Activated T-cell treated with anti-CD3 and anti-CD28 coated beads, Interleukin-2, amount 50 U/mL, for 24 hours (primary cell): ENCODE measurements at regions not wholly inside any gene's neighbourhood (a gene's known extent, or its start where the extent isn't known, plus 50 kb on each side); places are given as distances from the start of the nearest gene placed in this dataset.
"Not testable (repeated sequence)": the region's sequence is repeated elsewhere in the genome, so short reads cannot be mapped to it uniquely, and the experiment has no call there.

ENCODE experiments used
- DNase-seq: peaks from one replicate; pipeline ENCODE4 v3.0.0-alpha.2; 2020
- H3K27ac Mint-ChIP-seq: 2 replicates; pipeline ENCODE4 v1.8.0; 2020; ENCODE audit warnings: mild to moderate bottlenecking, mixed read lengths
- H3K27me3 Mint-ChIP-seq: 2 replicates; pipeline ENCODE4 v1.8.0; 2020; ENCODE audit warnings: mixed read lengths
- H3K36me3 Mint-ChIP-seq: 2 replicates; pipeline ENCODE4 v1.8.0; 2020; ENCODE audit warnings: low read depth, mixed read lengths
- H3K4me1 Mint-ChIP-seq: 2 replicates; pipeline ENCODE4 v1.8.0; 2020; ENCODE audit warnings: low read depth, mixed read lengths
- H3K4me3 Mint-ChIP-seq: 2 replicates; pipeline ENCODE4 v1.8.0; 2020; ENCODE audit warnings: mild to moderate bottlenecking, moderate library complexity, mixed read lengths
- H3K9me3 Mint-ChIP-seq: 2 replicates; pipeline ENCODE4 v1.8.0; 2020; ENCODE audit warnings: mixed read lengths

GRCh38 chr5:116998024-116998423, 423.4 kb upstream of the SEMA6A start:
- H3K9me3 Mint-ChIP-seq, result peaks cover 9% of the 10 kb centered on the region
- H3K4me1 Mint-ChIP-seq, result no peaks in the 10 kb centered on the region
- no peak for DNase-seq
- H3K4me3 Mint-ChIP-seq, result no peak overlapping the region
- H3K27me3 Mint-ChIP-seq, result no peaks in the 10 kb centered on the region
- no peak overlapping the region for H3K27ac Mint-ChIP-seq
- H3K36me3 Mint-ChIP-seq, result no peaks in the 10 kb centered on the region

- H3K4me1 Mint-ChIP-seq, result no peaks in the 10 kb centered on the region
- H3K27me3 Mint-ChIP-seq, result no peaks in the 10 kb centered on the region
- no peaks in the 10 kb centered on the region for H3K36me3 Mint-ChIP-seq
- H3K4me3 Mint-ChIP-seq, result no peak overlapping the region
- no peak overlapping the region for H3K27ac Mint-ChIP-seq
- peaks cover 2% of the 10 kb centered on the region for H3K9me3 Mint-ChIP-seq
- no peak for DNase-seq
Measured at GRCh38 chr5:116992681-116993080, 418.1 kb upstream of the SEMA6A start.

GRCh38 chr5:116989995-116990394, 415.4 kb upstream of the SEMA6A start:
- Mint-ChIP-seq H3K4me1 (no peaks in the 10 kb centered on the region), H3K27ac (no peak overlapping the region), H3K9me3 (peaks cover 2% of the 10 kb centered on the region), H3K36me3 (no peaks in the 10 kb centered on the region), H3K4me3 (no peak overlapping the region), H3K27me3 (no peaks in the 10 kb centered on the region)
- no peak for DNase-seq

GRCh38 chr5:116982035-116982434, 407.4 kb upstream of the SEMA6A start:
- Mint-ChIP-seq H3K9me3 (peaks cover 2% of the 10 kb centered on the region), H3K36me3 (no peaks in the 10 kb centered on the region), H3K27ac (no peak overlapping the region), H3K4me3 (no peak overlapping the region), H3K4me1 (no peaks in the 10 kb centered on the region), H3K27me3 (no peaks in the 10 kb centered on the region)
- no peak for DNase-seq

- no peaks in the 10 kb centered on the region for H3K4me1 Mint-ChIP-seq
- H3K9me3 Mint-ChIP-seq, result no peaks in the 10 kb centered on the region
- no peaks in the 10 kb centered on the region for H3K27me3 Mint-ChIP-seq
- no peaks in the 10 kb centered on the region for H3K36me3 Mint-ChIP-seq
- no peak for DNase-seq
- H3K27ac Mint-ChIP-seq, result no peak overlapping the region
- H3K4me3 Mint-ChIP-seq, result no peak overlapping the region
Measured at GRCh38 chr5:116980581-116980980, 406.0 kb upstream of the SEMA6A start.

- Mint-ChIP-seq H3K27me3 (no peaks in the 10 kb centered on the region), H3K9me3 (peaks cover 10% of the 10 kb centered on the region), H3K4me1 (no peaks in the 10 kb centered on the region), H3K36me3 (no peaks in the 10 kb centered on the region), H3K27ac (no peak overlapping the region), H3K4me3 (no peak overlapping the region)
- no peak for DNase-seq
Measured at GRCh38 chr5:116976767-116977166, 402.1 kb upstream of the SEMA6A start.

GRCh38 chr5:116971131-116971530, 396.5 kb upstream of the SEMA6A start:
- H3K4me1 Mint-ChIP-seq, result no peaks in the 10 kb centered on the region
- H3K36me3 Mint-ChIP-seq, result no peaks in the 10 kb centered on the region
- H3K27ac Mint-ChIP-seq, result no peak overlapping the region
- H3K27me3 Mint-ChIP-seq, result no peaks in the 10 kb centered on the region
- H3K9me3 Mint-ChIP-seq, result peaks cover 22% of the 10 kb centered on the region
- DNase-seq, result no peak
- no peak overlapping the region for H3K4me3 Mint-ChIP-seq

GRCh38 chr5:116970318-116970717, 395.7 kb upstream of the SEMA6A start:
- Mint-ChIP-seq H3K36me3 (no peaks in the 10 kb centered on the region), H3K27ac (no peak overlapping the region), H3K4me3 (no peak overlapping the region), H3K4me1 (no peaks in the 10 kb centered on the region), H3K27me3 (no peaks in the 10 kb centered on the region), H3K9me3 (peaks cover 22% of the 10 kb centered on the region)
- no peak for DNase-seq

GRCh38 chr5:116964438-116964837, 389.8 kb upstream of the SEMA6A start:
- Mint-ChIP-seq H3K4me3 (no peak overlapping the region), H3K27me3 (no peaks in the 10 kb centered on the region), H3K9me3 (peaks cover 12% of the 10 kb centered on the region), H3K4me1 (no peaks in the 10 kb centered on the region), H3K36me3 (no peaks in the 10 kb centered on the region), H3K27ac (no peak overlapping the region)
- DNase-seq, result no peak

GRCh38 chr5:116961021-116961420, 386.4 kb upstream of the SEMA6A start:
- Mint-ChIP-seq H3K9me3 (no peaks in the 10 kb centered on the region), H3K27me3 (no peaks in the 10 kb centered on the region), H3K27ac (no peak overlapping the region), H3K4me3 (no peak overlapping the region), H3K4me1 (no peaks in the 10 kb centered on the region), H3K36me3 (no peaks in the 10 kb centered on the region)
- DNase-seq, result no peak

- no peak for DNase-seq
- Mint-ChIP-seq H3K36me3 (no peaks in the 10 kb centered on the region), H3K27ac (no peak overlapping the region), H3K4me3 (no peak overlapping the region), H3K9me3 (no peaks in the 10 kb centered on the region), H3K4me1 (no peaks in the 10 kb centered on the region), H3K27me3 (no peaks in the 10 kb centered on the region)
Measured at GRCh38 chr5:116959843-116960242, 385.2 kb upstream of the SEMA6A start.

- no peaks in the 10 kb centered on the region for H3K27me3 Mint-ChIP-seq
- H3K4me3 Mint-ChIP-seq, result no peak overlapping the region
- no peak overlapping the region for H3K27ac Mint-ChIP-seq
- no peaks in the 10 kb centered on the region for H3K9me3 Mint-ChIP-seq
- H3K4me1 Mint-ChIP-seq, result peaks cover under 1% of the 10 kb centered on the region
- no peak for DNase-seq
- no peaks in the 10 kb centered on the region for H3K36me3 Mint-ChIP-seq
Measured at GRCh38 chr5:116953251-116953930, 378.8 kb upstream of the SEMA6A start.

- Mint-ChIP-seq H3K4me3 (no peak overlapping the region), H3K36me3 (no peaks in the 10 kb centered on the region), H3K27me3 (no peaks in the 10 kb centered on the region), H3K4me1 (peaks cover 2% of the 10 kb centered on the region), H3K27ac (no peak overlapping the region), H3K9me3 (no peaks in the 10 kb centered on the region)
- no peak for DNase-seq
Measured at GRCh38 chr5:116951219-116951618, 376.6 kb upstream of the SEMA6A start.

GRCh38 chr5:116947691-116948528, 373.3 kb upstream of the SEMA6A start:
- DNase-seq, result peak; percentile 67
- peaks cover 2% of the 10 kb centered on the region for H3K4me1 Mint-ChIP-seq
- no peak overlapping the region for H3K4me3 Mint-ChIP-seq
- no peaks in the 10 kb centered on the region for H3K27me3 Mint-ChIP-seq
- no peak overlapping the region for H3K27ac Mint-ChIP-seq
- no peaks in the 10 kb centered on the region for H3K9me3 Mint-ChIP-seq
- H3K36me3 Mint-ChIP-seq, result no peaks in the 10 kb centered on the region

GRCh38 chr5:116945613-116946382, 371.2 kb upstream of the SEMA6A start:
- not testable (repeated sequence) for H3K27me3 Mint-ChIP-seq, H3K27ac Mint-ChIP-seq, H3K4me3 Mint-ChIP-seq, H3K9me3 Mint-ChIP-seq, H3K4me1 Mint-ChIP-seq, H3K36me3 Mint-ChIP-seq, DNase-seq
